ENCODE measurements at regions not wholly inside any gene's neighbourhood (a gene's known extent, or its start where the extent isn't known, plus 50 kb on each side); places are given as distances from the start of the nearest gene placed in this dataset.
"Not testable (repeated sequence)": the region's sequence is repeated elsewhere in the genome, so short reads cannot be mapped to it uniquely, and the experiment has no call there.

GRCh38 chr2:21890716-21891115, 766.9 kb downstream of the TDRD15 start:
- TF ChIP-seq ZFX (IDR thresholded peaks at IDR 0.05) (no peak), CTCF (conservative IDR thresholded peaks at IDR 0.05) (no peak)
- H3K27ac ChIP-seq, result no peak overlapping the region

- TF ChIP-seq ZFX (IDR thresholded peaks at IDR 0.05), result no peak
- no peak for TF ChIP-seq CTCF (conservative IDR thresholded peaks at IDR 0.05)
- no peak overlapping the region for H3K27ac ChIP-seq
Observed at GRCh38 chr2:21891191-21891590, 767.4 kb downstream of the TDRD15 start.

GRCh38 chr2:21892140-21892539, 768.4 kb downstream of the TDRD15 start:
- no peak for TF ChIP-seq CTCF (conservative IDR thresholded peaks at IDR 0.05)
- TF ChIP-seq ZFX (IDR thresholded peaks at IDR 0.05), result no peak
- H3K27ac ChIP-seq, result no peak overlapping the region

- TF ChIP-seq ZFX (IDR thresholded peaks at IDR 0.05) (no peak), CTCF (conservative IDR thresholded peaks at IDR 0.05) (no peak)
- no peak overlapping the region for H3K27ac ChIP-seq
Observed at GRCh38 chr2:21895200-21895599, 771.4 kb downstream of the TDRD15 start.

- H3K27ac ChIP-seq, result not testable (repeated sequence)
Observed at GRCh38 chr2:21908712-21909380, 785.1 kb downstream of the TDRD15 start.

GRCh38 chr2:21910832-21911507, 787.2 kb downstream of the TDRD15 start:
- TF ChIP-seq ZFX (IDR thresholded peaks at IDR 0.05) (no peak), CTCF (conservative IDR thresholded peaks at IDR 0.05) (no peak)
- no peak overlapping the region for H3K27ac ChIP-seq

- H3K27ac ChIP-seq, result no peak overlapping the region
- no peak for TF ChIP-seq CTCF (conservative IDR thresholded peaks at IDR 0.05)
- TF ChIP-seq ZFX (IDR thresholded peaks at IDR 0.05), result no peak
Observed at GRCh38 chr2:21912405-21912804, 788.6 kb downstream of the TDRD15 start.

GRCh38 chr2:21915201-21915600, 791.4 kb downstream of the TDRD15 start:
- TF ChIP-seq CTCF (conservative IDR thresholded peaks at IDR 0.05), result no peak
- no peak for TF ChIP-seq ZFX (IDR thresholded peaks at IDR 0.05)
- H3K27ac ChIP-seq, result no peak overlapping the region

Data from C4-2B (cell line).